Inflammatory macrophage (primary cell): ENCODE measurements at regions not wholly inside any gene's neighbourhood (a gene's known extent, or its start where the extent isn't known, plus 50 kb on each side); places are given as distances from the start of the nearest gene placed in this dataset.
"Not testable (repeated sequence)": the region's sequence is repeated elsewhere in the genome, so short reads cannot be mapped to it uniquely, and the experiment has no call there.

ENCODE experiments used
- DNase-seq, 2 donors: peaks; one replicate each; pipeline ENCODE4 v3.0.0-alpha.2; 2020 to 2022

DNA sequence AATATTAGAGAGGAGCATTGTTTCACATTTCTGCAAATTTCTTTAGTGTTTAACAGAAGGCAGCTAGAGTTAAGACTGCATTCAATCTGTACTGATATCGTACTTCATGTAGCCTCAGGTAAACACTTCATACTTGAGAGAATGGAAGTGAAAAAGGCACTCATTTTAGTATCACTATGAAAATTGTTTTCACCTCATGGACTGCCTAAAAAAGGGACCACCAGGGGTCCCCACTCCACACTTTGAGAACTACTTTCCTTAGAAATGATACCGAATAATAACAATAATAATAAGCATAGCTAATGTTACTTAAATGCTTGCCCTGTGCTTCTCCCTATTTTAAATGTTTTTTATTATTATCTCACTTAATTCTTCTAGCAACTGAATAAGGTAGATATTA lies 95.1 kb downstream of the BLID start:
- DNase-seq = no peak

DNA sequence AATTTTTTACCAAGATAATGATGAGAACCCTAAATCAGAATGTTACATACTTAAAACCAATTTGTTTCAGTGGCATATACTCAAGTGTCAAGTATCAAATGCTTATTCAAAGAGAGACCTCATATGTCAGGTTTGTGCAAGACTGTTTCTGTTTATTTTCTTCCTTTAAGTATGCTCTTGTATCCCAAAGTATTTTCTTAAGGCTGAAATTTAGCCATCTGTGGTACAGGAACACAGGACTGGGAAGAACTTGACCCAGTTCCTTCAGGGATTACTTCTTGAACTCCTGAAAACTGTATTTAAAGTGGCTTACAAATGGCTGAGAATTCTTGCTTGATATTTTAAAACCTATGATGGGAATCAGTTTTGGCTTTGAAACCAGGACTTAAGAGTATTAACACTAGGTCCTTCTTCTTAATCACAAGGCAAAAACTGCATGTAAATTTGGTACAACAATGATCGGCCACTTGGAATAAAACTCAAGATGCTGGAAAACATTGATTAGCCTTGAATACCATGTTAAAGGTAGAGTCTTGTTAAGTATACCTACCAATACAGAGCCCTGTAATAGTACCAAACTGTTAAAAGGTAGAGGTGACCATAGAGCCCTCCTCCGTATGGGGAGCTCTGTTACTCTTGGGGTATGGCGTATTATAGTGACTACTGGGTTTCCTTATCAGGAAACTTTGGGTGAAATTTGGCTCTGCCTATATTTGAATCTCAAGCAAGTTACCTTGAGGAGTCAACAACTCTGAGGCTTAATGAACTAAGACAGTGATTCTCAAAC lies 95.9 kb downstream of the BLID start:
- no peak for DNase-seq

DNA sequence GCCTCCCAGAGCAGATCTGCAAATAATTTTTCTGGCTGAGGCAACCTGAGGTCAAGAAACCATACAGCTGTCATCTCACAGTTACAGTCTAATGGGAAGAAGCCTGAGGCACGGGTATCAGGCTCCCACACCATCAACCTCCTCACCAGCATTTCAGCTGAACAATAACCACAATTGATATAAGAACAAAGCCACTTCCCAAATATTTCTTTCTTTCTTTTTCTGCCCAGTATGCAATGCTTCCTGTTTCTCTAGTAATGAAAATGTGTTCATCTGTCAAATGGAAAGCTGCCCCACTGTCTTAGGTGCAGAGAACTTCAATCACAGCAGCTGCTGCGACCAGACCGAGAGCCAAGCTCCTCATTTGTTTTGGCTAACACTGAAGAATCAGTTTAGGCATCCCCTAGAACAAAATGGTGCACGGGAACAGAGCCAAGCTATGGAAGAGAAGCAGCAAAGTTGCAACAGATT lies 108.4 kb downstream of the BLID start:
- DNase-seq = peak; percentile 59 to 60

DNA sequence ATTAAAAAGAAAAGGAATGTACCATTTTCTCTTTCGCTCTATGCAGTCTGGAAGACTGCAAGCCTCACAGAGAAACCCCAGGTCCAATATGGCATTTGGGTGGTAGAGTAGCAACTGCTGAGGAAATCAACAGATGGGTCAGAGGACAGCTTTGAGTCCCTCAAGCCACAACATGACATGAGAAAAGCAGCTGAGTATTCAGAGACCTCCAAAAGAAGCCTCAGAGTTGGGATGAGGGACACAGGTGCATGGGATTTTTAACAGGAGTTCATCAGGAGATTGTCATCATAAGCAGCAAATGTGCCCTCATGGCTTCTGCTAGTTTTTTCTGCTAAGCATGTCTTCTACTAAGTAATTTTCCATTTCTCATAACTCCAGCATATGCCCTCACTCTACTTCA lies 111.6 kb downstream of the BLID start:
- no peak for DNase-seq

DNA sequence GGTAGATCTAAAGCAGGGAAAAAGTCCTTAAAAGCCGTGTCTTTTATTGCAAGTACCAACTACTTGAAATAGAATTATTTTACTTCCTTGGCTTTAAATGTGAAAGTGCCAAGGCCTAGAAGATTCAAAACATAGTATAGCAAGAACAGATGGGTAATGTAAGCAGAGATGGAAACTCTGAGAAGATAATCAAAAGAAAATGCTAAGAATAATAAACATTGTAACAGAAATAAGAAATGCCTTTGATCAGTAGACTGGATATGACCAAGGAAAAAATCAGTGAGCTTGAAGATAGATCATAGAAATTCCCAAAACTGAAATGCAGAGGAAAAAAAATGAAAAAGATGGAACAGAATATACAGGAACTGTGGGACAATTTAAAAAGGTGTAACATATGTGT lies 113.1 kb downstream of the BLID start:
- DNase-seq = no peak

DNA sequence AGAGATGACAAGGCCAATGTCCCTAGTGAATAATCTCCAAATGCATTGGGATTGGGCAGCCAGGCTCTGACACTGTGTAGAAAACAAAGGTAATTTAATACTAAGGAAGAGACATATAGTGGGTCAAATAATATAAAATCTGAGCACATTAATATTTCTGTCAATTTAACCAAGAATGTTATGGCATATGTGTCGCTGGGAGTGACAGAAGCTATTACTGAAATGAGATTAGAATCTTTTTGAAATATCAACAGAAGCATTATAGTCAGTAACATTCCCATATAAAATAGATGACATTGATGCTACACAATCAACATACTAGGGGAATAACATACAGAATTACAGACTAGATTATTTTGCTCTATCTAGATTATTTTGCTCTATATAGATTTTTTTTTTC lies 114.0 kb downstream of the BLID start:
- no peak for DNase-seq

DNA sequence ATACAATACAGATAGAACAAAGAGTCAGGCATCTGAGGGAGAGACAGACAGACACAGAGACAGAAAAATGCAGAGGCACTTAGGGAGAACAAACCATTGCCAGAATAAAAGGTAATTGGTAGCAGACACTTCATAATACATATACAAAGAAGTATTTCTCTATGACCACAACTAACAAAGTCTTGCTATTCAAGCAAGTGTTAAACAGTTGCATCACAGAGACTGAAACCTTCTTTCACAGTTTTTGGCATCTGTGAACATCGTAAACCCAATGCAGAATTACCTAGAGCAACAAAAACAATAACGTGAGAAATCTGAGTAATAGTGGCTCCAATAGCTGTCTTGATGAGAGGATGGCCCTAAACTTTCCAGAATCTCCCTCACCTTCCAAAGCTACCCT lies 116.4 kb downstream of the BLID start:
- no peak for DNase-seq

DNA sequence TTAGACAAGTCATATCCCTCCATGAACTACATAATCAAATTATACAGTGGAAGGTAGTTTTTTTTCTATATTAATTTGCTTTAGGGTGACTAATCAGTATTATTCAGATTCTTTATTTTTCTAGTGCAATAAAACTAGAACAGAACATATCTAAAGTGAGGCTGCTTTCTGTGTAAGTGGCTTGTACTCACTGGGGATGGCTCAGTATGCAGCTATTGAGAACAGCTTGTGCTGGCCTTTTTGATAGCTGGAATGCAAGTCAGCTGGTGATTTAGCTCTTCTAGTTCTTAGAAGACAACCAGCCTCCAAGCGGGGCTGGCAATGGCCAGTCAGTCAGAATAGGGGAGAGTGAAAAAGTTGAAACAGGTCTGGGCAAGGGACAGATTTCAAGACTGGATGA lies 119.4 kb downstream of the BLID start:
- no peak for DNase-seq

DNA sequence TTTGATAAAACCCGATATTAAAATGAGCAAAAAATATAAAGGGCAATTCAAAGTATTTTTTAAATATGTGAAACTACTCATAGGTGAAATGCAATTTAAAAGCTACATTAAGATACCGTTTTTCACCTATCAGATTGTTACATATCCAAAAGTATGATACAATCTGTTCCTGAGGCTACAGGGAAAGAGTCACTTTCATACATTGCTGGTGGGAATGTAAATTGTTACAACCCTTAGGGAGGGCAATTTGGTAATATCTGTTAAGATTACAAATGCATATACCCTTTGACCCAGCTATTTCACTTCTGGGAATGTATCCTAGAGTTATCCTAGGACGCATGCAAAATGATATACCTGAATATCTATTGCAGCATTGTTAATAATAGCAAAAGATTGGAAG lies 132.1 kb downstream of the BLID start:
- no peak for DNase-seq

DNA sequence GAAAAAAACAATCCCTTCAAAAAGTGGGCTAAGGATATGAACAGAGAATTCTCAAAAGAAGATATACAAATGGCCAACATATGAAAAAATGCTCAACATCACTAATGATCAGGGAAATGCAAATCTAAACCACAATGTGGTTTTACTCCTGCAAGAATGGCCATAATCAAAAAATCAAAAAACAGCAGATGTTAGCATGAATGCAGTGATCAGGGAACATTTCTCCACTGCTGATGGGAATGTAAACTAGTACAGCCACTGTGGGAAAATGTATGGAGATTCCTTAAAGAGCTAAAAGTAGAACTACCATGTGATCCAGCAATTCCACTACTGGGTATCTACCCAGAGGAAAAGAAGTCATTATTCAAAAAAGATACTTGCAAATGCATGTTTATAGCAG lies 138.1 kb downstream of the BLID start:
- not testable (repeated sequence) for DNase-seq

DNA sequence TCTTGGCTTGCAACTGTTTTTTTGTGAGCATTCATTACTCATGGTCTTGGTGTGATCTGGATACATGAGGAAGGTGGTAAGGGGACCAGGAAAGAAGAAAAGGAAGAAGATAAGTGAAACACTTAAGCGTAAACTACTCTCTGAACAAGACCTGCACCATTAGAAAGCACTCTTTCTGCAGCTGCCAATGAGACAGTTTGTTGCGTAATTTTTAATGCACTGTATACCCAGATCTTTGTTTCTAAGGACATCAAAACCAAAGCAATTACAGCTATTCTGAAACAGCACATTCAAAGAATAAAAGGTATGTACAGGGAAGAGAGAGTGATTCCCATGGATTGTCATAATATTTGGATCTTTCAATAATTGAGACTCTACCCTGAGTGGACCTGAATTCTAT lies 147.4 kb downstream of the BLID start:
- DNase-seq = no peak

DNA sequence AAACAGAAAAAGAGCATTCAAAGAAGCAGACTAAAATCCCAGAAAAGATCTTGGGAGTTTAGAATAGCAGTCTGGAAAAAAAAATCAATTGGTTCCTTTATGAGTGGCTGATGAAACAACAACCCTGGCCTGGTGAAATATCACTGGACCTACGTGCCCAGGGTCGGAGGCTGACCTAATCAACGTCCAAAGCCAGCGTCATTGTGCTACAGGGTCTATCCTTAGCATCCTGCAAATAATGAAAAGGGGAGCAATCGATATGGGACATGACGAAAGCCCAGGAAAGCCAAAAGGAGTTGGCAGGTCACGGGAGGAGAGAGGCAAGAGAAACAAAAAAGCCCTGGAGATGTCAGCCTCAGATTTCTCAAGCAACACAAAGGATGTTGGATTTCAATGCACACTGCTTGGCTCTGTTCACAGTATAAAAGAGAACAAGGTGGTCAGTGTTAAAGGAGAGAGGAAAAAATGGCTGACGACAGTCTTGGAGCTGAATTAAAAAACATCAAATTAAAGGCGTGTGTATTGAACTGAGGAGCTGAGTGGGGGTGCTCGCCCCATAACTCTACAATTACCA lies 148.8 kb downstream of the BLID start:
- DNase-seq = no peak

DNA sequence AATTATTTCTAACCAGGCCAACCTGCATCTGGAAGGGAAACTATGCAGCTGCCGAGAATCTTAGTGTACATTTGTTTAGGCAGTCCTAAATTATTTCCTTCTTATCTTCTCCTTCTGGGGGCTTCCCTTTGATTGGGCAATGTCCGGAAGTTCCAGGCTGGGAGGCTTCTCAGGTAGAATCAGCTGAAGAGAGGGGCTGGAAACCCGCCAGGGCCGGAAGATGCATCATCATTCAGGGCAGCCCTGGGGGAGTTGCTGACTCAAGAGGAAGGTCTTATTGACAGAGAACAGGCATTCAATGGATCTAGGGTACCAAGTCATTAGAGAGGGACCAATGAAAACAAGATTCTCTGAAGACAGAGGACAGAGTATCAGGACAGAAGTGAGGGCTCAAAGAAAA lies 150.7 kb downstream of the BLID start:
- no peak for DNase-seq

DNA sequence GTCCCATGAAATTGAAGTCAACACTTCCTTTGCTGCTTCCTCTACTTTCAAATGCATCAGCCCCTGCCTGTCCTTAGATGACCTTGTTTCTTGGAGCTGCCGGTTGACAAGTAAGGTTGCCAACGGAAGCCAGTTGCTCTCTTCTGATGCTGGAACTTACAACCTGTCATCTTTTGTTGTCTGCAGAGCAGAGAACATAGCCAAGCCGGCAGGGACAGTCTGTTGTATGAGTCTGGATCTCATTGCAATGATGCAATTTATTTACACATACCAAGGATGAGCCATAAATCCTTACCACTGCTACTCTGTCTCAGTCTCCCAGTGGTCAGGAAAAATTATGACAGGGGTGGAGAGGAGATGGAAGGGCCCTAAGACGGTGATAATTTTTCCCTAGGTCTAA lies 151.4 kb downstream of the BLID start:
- no peak for DNase-seq

DNA sequence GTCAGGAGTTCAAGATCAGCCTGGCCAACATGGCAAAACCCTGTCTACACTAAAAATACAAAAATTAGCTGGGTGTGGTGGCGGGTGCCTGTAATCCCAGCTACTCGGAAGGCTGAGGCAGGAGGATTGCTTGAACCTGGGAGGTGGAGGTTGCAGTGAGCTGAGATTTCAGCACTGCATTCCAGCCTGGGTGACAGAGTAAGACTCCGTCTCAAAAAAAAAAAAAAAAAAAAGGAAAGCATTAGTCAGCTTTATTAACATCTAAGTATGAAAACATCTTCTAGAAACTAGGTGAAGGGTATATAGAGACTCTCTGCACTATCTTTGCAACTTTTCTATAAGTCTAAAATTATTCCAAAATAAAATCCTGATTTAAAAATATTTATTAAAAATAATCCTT lies 152.2 kb downstream of the BLID start:
- DNase-seq = not testable (repeated sequence)

DNA sequence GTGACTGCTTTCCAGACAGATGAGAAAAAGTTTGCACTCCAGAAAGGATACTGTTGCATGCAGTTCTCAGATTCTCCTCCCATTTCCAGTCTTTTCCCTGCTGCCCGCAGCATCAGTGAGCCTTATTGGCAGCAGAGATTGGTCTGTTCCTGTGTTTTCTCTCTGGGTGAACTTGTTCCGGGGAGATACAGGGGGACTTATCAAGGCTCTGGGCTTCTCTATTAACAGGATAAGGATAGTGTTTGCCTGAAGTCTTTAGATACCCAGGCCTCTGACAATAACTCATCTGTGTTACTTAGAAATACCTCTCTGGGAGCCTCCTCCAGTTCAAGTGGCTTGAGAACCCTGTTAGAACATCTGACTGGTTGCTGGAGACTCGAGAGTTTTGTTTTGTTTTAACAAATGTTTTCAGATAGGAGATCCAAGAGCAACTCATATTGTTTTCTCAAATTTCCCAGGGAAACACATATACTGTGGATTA lies 154.7 kb downstream of the BLID start:
- DNase-seq = no peak

DNA sequence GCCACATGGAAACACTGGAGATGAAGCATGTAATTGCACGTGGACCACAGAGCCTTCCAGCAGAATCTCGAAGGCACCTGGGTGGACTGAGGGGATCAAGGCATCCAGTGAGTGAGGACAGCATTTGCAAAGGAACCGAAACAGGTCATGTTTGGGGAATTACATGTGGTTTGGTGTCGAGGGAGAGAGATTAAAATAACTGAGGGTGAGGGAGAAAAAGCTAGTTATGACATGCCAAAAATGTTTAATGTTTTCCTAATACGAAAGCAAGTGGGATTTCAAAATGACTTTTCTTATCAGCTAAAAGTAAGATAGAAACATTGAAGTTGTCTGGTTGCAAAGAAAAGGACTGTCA lies 157.1 kb downstream of the BLID start:
- no peak for DNase-seq

DNA sequence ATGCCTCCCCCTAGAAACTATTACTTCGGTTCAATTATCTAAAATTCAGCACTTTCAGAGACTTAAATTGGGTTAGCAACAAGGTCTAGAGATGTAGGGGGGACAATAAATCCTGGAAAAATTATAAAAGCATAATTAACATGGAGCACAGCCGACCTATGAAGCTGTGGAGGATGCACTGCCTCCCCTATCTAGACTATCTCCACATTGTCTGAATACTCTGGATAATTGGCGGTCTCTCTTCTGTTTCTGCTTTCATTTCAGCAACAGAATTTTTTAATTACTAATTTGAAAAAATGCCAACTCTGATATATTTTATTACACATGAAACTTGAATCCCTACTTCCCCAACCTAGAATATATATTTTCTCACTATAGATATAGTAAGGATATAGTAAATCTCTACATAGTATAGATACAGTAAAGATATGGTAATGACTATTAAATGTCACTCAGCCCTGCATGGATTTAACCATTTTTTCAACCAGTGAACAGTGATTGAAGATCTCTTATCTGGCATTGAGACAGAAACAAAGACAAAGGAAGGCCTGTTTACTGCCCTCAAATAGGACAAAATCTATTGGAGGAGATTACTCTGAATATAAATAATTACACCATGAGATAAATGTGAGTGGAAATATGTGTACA lies 157.6 kb downstream of the BLID start:
- DNase-seq = no peak

DNA sequence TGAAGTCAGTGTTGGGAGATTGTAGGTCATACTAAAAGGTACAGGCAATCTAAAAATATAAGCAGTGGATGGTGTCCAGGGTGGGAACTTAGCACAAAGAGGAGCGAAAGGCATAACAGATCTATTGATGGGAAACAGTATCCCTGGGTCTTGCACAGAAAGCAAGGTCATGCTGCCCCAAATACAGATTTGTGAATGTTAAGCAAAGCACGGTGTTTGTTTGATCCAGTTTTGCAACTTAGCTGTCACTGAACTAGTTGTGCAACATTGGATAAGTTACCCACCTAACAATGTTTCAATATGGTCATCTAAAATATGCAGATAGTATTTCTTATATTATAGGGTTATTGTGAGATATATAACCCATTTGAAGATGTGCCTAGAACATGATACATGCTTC lies 162.9 kb downstream of the BLID start:
- DNase-seq = no peak

DNA sequence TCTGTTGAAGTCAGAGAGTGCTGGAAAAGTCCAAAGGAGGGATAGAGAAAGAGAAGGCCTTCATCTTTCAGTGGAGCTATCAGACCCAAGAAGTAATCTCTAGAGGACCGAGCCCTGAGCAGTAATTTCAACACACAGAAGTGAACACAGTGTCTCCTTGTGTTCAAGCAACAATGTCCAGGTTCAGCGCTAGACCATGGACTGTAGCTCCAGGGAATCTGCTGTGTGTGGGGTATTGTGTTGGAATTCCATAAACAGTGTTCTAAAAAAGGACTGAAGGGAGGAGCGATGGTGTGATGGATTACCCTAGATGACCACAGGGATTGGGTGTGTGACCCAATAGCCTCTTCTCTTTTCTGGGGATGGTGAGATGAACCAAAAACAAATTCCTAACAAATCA lies 165.9 kb downstream of the BLID start:
- no peak for DNase-seq

DNA sequence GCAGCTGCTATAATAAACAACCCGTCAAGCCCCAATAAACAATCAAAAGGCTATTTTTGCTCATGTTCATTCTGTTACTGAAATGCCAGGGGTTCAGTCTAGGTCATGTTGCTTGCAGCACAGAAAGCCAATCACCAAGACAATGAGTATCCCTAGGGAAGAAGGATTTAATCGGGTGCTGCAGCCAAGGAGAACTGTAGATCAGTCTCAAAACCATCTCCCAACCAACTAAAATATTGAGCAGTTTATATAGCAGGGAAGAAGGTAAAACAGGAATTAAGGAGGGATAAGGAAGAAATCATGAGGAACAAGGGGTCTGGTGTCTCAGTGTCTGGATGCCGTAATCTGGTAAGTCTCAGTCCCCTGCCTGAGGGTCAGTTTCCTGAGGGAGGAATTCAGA lies 169.5 kb downstream of the BLID start:
- no peak for DNase-seq

DNA sequence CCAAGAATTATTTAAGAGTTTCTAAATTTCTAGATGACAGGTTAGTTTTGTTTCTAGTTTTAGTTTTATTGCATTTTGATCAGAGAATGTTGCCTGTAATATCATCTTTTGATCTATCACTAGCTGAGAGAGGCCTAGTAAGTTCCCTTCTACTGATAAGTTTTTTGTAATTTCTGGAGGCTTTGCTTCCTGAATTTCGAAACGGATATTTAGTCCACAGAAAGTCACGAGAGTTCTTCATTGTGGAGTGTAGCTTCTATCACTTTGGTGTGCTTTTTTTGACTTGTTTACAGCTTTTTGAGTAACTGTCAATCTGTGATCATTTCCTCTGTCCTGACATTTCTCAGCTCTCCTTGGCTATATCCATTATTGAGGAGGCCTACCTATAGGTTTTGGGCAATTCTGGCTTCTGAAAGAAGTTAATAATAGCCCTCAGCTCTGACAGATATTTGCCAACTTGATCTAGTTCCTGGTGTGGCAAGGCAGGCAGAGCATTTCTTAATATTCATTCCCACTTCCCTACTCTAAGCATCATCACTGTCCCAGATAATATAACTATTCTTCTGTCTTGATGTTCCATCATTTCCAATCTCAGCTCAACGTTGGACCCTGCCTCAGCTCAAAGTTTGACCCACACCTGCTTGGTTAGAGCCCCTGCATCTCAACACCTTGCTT lies 171.3 kb downstream of the BLID start:
- DNase-seq = peak; percentile 73 to 81

DNA sequence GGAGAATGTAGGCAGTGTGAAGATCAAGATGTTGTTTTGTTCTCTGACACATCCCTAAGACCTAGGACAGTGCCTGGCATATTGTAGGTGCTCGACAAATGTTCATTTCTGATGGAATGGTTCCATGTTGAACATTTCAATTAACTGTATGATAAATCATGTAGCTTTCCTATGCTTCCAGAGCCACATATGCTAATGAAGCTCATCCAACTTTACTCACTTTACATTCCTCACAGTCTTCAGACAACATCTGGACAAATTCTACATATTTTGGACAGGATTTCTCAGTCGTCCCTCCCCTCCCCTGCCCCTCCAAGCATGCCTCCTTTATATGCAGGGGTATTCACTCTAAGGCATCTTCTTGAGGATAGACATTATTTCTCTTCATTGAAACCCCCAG lies 177.9 kb downstream of the BLID start:
- no peak for DNase-seq
